Keratinocyte (primary cell): ENCODE measurements at regions not wholly inside any gene's neighbourhood (a gene's known extent, or its start where the extent isn't known, plus 50 kb on each side); places are given as distances from the start of the nearest gene placed in this dataset.

ENCODE experiments used
- DNase-seq: peaks from one replicate; pipeline ENCODE4 v3.0.0-alpha.2; 2011; ENCODE audit warnings: low read depth, missing footprints, low spot score
- FAIRE-seq: peaks from 2 replicates; lab custom pipeline; 2011; peaks lifted over from hg19 to GRCh38; lab: Jason Lieb, UNC
- H2AFZ ChIP-seq: 2 replicates; pipeline ENCODE4 v1.6.0; 2012; ENCODE audit warnings: low read length, control low read depth, inconsistent platforms; ENCODE audit not compliant: control insufficient read depth
- H3K27ac ChIP-seq: 2 replicates; pipeline ENCODE4 v1.5.1; 2011; ENCODE audit warnings: low read length; ENCODE audit not compliant: control insufficient read depth, insufficient read depth
- H3K27me3 ChIP-seq: 3 replicates; pipeline ENCODE4 v1.6.0; 2011; ENCODE audit warnings: low read length; ENCODE audit not compliant: control insufficient read depth, insufficient read depth; ENCODE audit errors: extremely low read depth
- H3K36me3 ChIP-seq, 2 experiments: 2 replicates in 1 of 2; 3 replicates in 1 of 2; pipeline ENCODE4 v1.5.1; 2011; ENCODE audit warnings: low read length in 2 of 2, mild to moderate bottlenecking in 1 of 2; ENCODE audit not compliant: control insufficient read depth in 2 of 2, insufficient read depth in 2 of 2; ENCODE audit errors: extremely low read depth in 1 of 2
- H3K4me1 ChIP-seq: 3 replicates; pipeline ENCODE4 v1.5.1; 2011; ENCODE audit warnings: low read length; ENCODE audit not compliant: control insufficient read depth, insufficient read depth; ENCODE audit errors: extremely low read depth
- H3K4me2 ChIP-seq: 3 replicates; pipeline ENCODE4 v1.6.0; 2011; ENCODE audit warnings: low read depth, low read length; ENCODE audit not compliant: control insufficient read depth, insufficient read depth; ENCODE audit errors: extremely low read depth
- H3K4me3 ChIP-seq, 3 experiments: fragments of 200-600 bp in 1 of 3; sonication (generic) in 1 of 3; 2 replicates in 2 of 3; 3 replicates in 1 of 3; pipeline ENCODE4 v1.5.1; 2011 to 2016; ENCODE audit warnings: low read length in 3 of 3, mild to moderate bottlenecking in 3 of 3, control low read depth in 2 of 3, inconsistent platforms in 1 of 3, low read depth in 1 of 3, mixed read lengths in 1 of 3, mixed run types in 1 of 3, moderate library complexity in 1 of 3; ENCODE audit not compliant: control insufficient read depth in 2 of 3, insufficient read depth in 2 of 3; ENCODE audit errors: extremely low read depth in 1 of 3
- H3K79me2 ChIP-seq: 2 replicates; pipeline ENCODE4 v1.6.0; 2012; ENCODE audit warnings: low read length; ENCODE audit not compliant: control insufficient read depth, insufficient read depth
- H3K9ac ChIP-seq: 3 replicates; pipeline ENCODE4 v1.6.0; 2011; ENCODE audit warnings: low read length; ENCODE audit not compliant: control insufficient read depth, insufficient read depth; ENCODE audit errors: extremely low read depth
- H3K9me1 ChIP-seq: 3 replicates; pipeline ENCODE4 v1.6.0; 2011; ENCODE audit warnings: low read length; ENCODE audit not compliant: control insufficient read depth, insufficient read depth; ENCODE audit errors: extremely low read depth
- H3K9me3 ChIP-seq: 2 replicates; pipeline ENCODE4 v1.5.1; 2012; ENCODE audit warnings: low read depth, low read length; ENCODE audit not compliant: control insufficient read depth
- H4K20me1 ChIP-seq: 3 replicates; pipeline ENCODE4 v1.6.0; 2011; ENCODE audit warnings: low read length; ENCODE audit not compliant: control insufficient read depth, insufficient read depth; ENCODE audit errors: extremely low read depth
- CTCF ChIP-seq, 3 experiments: IDR thresholded peaks in 1 of 3; conservative IDR thresholded peaks in 1 of 3; optimal IDR thresholded peaks in 1 of 3; 2 replicates in 2 of 3; 3 replicates in 1 of 3; pipeline versions ENCODE3 to v1.5.1; 2011; ENCODE audit warnings: low read length in 3 of 3, mild to moderate bottlenecking in 3 of 3, moderate library complexity in 2 of 3, control low read depth in 1 of 3, inconsistent platforms in 1 of 3; ENCODE audit not compliant: insufficient read depth in 2 of 3; ENCODE audit errors: extremely low read depth in 1 of 3
- EZH2 ChIP-seq: IDR thresholded peaks from one replicate; pipeline ENCODE4 v1.6.1; 2012; ENCODE audit warnings: inconsistent platforms, mild to moderate bottlenecking, low read length, moderate library complexity
- dilution Hi-C: fragments of 300-500 bp; cut with MboI; formaldehyde crosslinking; loops from one replicate; pipeline ENCODE4 v1.7.0; 2020; ENCODE audit warnings: low sequenced_read_pairs; ENCODE audit not compliant: extremely low pct_ligation_motif_present

GRCh38 chr2:76687923-76688322 lies 834.3 kb downstream of the LRRTM4 start:
- dilution Hi-C loops: no loop called here
- Histone ChIP-seq H3K79me2 (no peaks in the 10 kb centered on the region), H4K20me1 (no peaks in the 10 kb centered on the region), H2AFZ (no peak overlapping the region), H3K36me3 (no peaks in the 10 kb centered on the region), H3K9me1 (no peaks in the 10 kb centered on the region), H3K4me2 (no peak overlapping the region), H3K4me3 (no peak overlapping the region), H3K9ac (no peak overlapping the region), H3K9me3 (no peaks in the 10 kb centered on the region), H3K4me1 (no peaks in the 10 kb centered on the region), H3K27ac (no peak overlapping the region), H3K27me3 (no peaks in the 10 kb centered on the region)
- DNase-seq (no peak), FAIRE-seq (no peak)
- TF ChIP-seq EZH2 (no peak), CTCF (optimal IDR thresholded peaks at IDR 0.05 in 1 of 3, IDR thresholded peaks at IDR 0.05 in 1 of 3, conservative IDR thresholded peaks at IDR 0.05 in 1 of 3; ENCODE audit: extremely low read depth in 1 of 3, insufficient read depth in 2 of 3, low read length in 3 of 3) (no peak)

- Histone ChIP-seq H3K36me3 (no peaks in the 10 kb centered on the region), H3K9ac (no peak overlapping the region), H3K9me1 (no peaks in the 10 kb centered on the region), H3K27me3 (no peaks in the 10 kb centered on the region), H2AFZ (no peak overlapping the region), H4K20me1 (no peaks in the 10 kb centered on the region), H3K4me2 (no peak overlapping the region), H3K79me2 (no peaks in the 10 kb centered on the region), H3K4me1 (no peaks in the 10 kb centered on the region), H3K9me3 (no peaks in the 10 kb centered on the region), H3K4me3 (no peak overlapping the region), H3K27ac (no peak overlapping the region)
- TF ChIP-seq CTCF (optimal IDR thresholded peaks at IDR 0.05 in 1 of 3, IDR thresholded peaks at IDR 0.05 in 1 of 3, conservative IDR thresholded peaks at IDR 0.05 in 1 of 3; ENCODE audit: extremely low read depth in 1 of 3, insufficient read depth in 2 of 3, low read length in 3 of 3): no peak
- no peak for TF ChIP-seq EZH2
- FAIRE-seq (no peak), DNase-seq (no peak)
- dilution Hi-C loops: no loop called here
Measured at GRCh38 chr2:76684756-76685155, 837.4 kb downstream of the LRRTM4 start.
